ENCODE measurements at regions not wholly inside any gene's neighbourhood (a gene's known extent, or its start where the extent isn't known, plus 50 kb on each side); places are given as distances from the start of the nearest gene placed in this dataset.

DNA sequence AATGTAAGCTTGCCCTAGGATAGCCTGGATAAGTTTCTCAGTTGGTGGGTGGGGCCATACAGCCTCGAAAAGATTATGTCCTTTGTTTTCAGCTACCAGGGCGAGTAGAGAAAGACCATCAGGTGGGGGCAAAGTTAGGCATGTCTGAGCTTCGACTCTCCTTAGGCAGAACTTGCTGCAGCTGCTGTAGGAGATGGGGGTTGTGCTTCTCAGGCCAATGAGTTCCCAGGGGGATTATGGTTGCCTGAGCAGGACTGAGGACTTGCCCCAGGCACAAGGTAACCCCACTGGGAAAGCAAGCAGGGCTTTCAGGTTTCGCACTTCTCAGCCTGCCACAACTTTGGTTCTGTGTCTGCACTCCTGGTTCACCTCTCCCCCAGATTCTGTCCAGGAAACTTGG is 173.4 kb upstream of the SESN3 start:
- H3K79me2 ChIP-seq (ENCODE audit: control insufficient read depth, insufficient read depth, low read length, poor library complexity): no peaks in the 10 kb centered on the region
- WGBS (ENCODE audit: extremely low coverage, insufficient coverage, insufficient read length): no CpG with 5 or more reads among the region's 4 CpGs
- H3K27ac ChIP-seq (ENCODE audit: low read depth, low read length): no peak overlapping the region

DNA sequence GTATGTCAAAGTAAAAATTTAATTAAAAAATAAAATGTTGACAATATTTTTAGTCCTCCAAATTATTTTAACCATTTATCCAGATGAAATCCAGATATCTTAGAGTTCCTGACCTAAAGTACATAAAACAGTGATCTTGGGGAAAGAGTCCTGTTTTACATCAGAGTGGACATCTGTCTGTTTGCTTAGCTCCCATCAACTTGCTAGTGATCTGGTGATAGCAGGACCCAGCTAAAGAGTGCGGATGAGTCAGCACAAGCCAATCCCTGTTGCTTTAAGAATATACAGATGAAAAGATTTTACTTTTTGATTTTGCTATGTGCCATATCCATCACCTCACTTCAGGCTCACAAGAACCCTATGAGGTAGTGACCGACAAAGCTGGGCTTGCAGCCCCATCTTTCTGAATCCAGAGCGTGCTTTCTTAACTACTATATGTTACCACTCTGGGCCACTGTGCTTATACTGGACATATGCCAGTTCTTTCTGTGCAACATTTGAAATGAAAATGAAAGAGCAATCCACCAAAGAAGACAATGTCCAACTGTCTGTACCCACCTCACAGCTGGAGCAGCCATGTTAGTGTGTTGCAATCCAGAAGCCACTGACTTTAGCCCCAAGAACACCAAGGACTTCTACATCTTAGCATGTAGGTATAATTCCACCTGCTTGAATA is 167.6 kb upstream of the SESN3 start:
- Histone ChIP-seq H4K8ac (ENCODE audit: low read depth, low read length) (no peak overlapping the region), H2AK5ac (ENCODE audit: low read length) (no peak overlapping the region), H2BK12ac (ENCODE audit: low read length) (peak overlapping the region; percentile 73), H2AFZ (ENCODE audit: insufficient read depth, low read length, poor library complexity) (no peak overlapping the region), H3K4me2 (ENCODE audit: low read length) (peak overlapping the region; percentile 4), H3K4me1 (ENCODE audit: control insufficient read depth in 1 of 2, insufficient read depth in 2 of 2, low read length in 2 of 2) (peaks cover 4% of the 10 kb centered on the region in 2 experiments), H2BK5ac (ENCODE audit: low read depth, low read length, poor library complexity) (peak overlapping the region; percentile 80), H4K12ac (ENCODE audit: low read depth, low read length) (no peak overlapping the region), H3K27ac (ENCODE audit: low read depth, low read length) (peak overlapping the region; percentile 67), H3K9ac (ENCODE audit: low read length) (no peak overlapping the region), H4K91ac (ENCODE audit: low read depth, low read length) (peak overlapping the region; percentile 26), H3K14ac (ENCODE audit: low read length) (peak overlapping the region; percentile 8), H3K4ac (ENCODE audit: low read depth, low read length) (no peak overlapping the region), H3K27me3 (ENCODE audit: insufficient read depth, low read length) (no peaks in the 10 kb centered on the region), H3K9me3 (ENCODE audit: insufficient read depth, low read depth, low read length) (no peaks in the 10 kb centered on the region), H3K18ac (ENCODE audit: low read length) (peak overlapping the region; percentile 76), H3K4me3 (ENCODE audit: low read depth, low read length) (no peak overlapping the region), H3K79me1 (ENCODE audit: low read length) (peaks cover 2% of the 10 kb centered on the region), H2BK120ac (ENCODE audit: insufficient read depth, low read length, poor library complexity) (peak overlapping the region; percentile 69), H3K36me3 (ENCODE audit: control insufficient read depth in 1 of 2, insufficient read depth in 2 of 2, low read length in 2 of 2) (no peaks in the 10 kb centered on the region), H3K23ac (ENCODE audit: low read length) (no peak overlapping the region), H3K79me2 (ENCODE audit: control insufficient read depth, insufficient read depth, low read length, poor library complexity) (no peaks in the 10 kb centered on the region)
- DNase-seq: no peak
- no CpG with 5 or more reads among the region's 3 CpGs for WGBS (ENCODE audit: extremely low coverage, insufficient coverage, insufficient read length)

More for the DNA sequence above, 173.4 kb upstream of the SESN3 start:
- peak overlapping the region; percentile 65 for H3K14ac ChIP-seq (ENCODE audit: low read length)
- H2BK5ac ChIP-seq (ENCODE audit: low read depth, low read length, poor library complexity): no peak overlapping the region
- peak overlapping the region; percentile 46 for H2BK120ac ChIP-seq (ENCODE audit: insufficient read depth, low read length, poor library complexity)
- peak overlapping the region; percentile 40 for H3K23ac ChIP-seq (ENCODE audit: low read length)
- H3K4me1 ChIP-seq (ENCODE audit: control insufficient read depth in 1 of 2, insufficient read depth in 2 of 2, low read length in 2 of 2): peaks cover 8 to 10% of the 10 kb centered on the region in 2 experiments
- no peak for DNase-seq
- H3K79me1 ChIP-seq (ENCODE audit: low read length): peaks cover 8% of the 10 kb centered on the region
- H3K4ac ChIP-seq (ENCODE audit: low read depth, low read length): no peak overlapping the region
- no peak overlapping the region for H3K4me2 ChIP-seq (ENCODE audit: low read length)
- H3K4me3 ChIP-seq (ENCODE audit: low read depth, low read length): no peak overlapping the region
- no peak overlapping the region for H2AK5ac ChIP-seq (ENCODE audit: low read length)
- no peaks in the 10 kb centered on the region for H3K9me3 ChIP-seq (ENCODE audit: insufficient read depth, low read depth, low read length)
- H2AFZ ChIP-seq (ENCODE audit: insufficient read depth, low read length, poor library complexity): no peak overlapping the region
- no peak overlapping the region for H4K91ac ChIP-seq (ENCODE audit: low read depth, low read length)
- no peaks in the 10 kb centered on the region for H3K36me3 ChIP-seq (ENCODE audit: control insufficient read depth in 1 of 2, insufficient read depth in 2 of 2, low read length in 2 of 2)
- H2BK12ac ChIP-seq (ENCODE audit: low read length): peak overlapping the region; percentile 43
- no peak overlapping the region for H4K8ac ChIP-seq (ENCODE audit: low read depth, low read length)
- H3K9ac ChIP-seq (ENCODE audit: low read length): no peak overlapping the region
- H3K18ac ChIP-seq (ENCODE audit: low read length): no peak overlapping the region
- no peak overlapping the region for H4K12ac ChIP-seq (ENCODE audit: low read depth, low read length)
- no peaks in the 10 kb centered on the region for H3K27me3 ChIP-seq (ENCODE audit: insufficient read depth, low read length)

DNA sequence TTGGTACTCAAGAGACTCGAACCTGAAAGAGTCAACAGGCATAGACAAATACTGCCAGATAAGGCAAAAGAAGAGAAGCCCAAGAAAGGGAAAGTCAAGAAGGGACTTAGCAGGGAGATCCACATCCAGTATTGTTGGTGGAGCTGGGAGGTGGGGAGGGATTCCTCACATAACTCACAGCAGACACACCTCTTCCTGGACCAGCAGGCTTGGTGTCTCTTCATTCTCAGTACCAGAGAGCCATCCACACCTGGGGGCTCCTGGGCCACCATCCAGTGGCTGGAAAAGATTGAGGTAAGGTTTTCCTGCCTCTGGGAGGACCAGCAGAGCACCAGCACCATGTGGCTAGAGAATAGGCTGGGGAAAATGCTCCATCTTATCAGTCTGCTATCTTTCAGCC is 161.6 kb upstream of the SESN3 start:
- H4K8ac ChIP-seq (ENCODE audit: low read depth, low read length): no peak overlapping the region
- no peaks in the 10 kb centered on the region for H3K9me3 ChIP-seq (ENCODE audit: insufficient read depth, low read depth, low read length)
- H3K18ac ChIP-seq (ENCODE audit: low read length): no peak overlapping the region
- H3K23ac ChIP-seq (ENCODE audit: low read length): no peak overlapping the region
- no peaks in the 10 kb centered on the region for H3K79me1 ChIP-seq (ENCODE audit: low read length)
- H2BK5ac ChIP-seq (ENCODE audit: low read depth, low read length, poor library complexity): no peak overlapping the region
- H3K36me3 ChIP-seq (ENCODE audit: control insufficient read depth in 1 of 2, insufficient read depth in 2 of 2, low read length in 2 of 2): no peaks in the 10 kb centered on the region
- peaks cover 4 to 6% of the 10 kb centered on the region in 2 experiments for H3K4me1 ChIP-seq (ENCODE audit: control insufficient read depth in 1 of 2, insufficient read depth in 2 of 2, low read length in 2 of 2)
- no peak overlapping the region for H2AK5ac ChIP-seq (ENCODE audit: low read length)
- H3K27me3 ChIP-seq (ENCODE audit: insufficient read depth, low read length): no peaks in the 10 kb centered on the region
- H4K91ac ChIP-seq (ENCODE audit: low read depth, low read length): no peak overlapping the region
- no peak overlapping the region for H3K9ac ChIP-seq (ENCODE audit: low read length)
- H3K4me3 ChIP-seq (ENCODE audit: low read depth, low read length): no peak overlapping the region
- no peak overlapping the region for H3K27ac ChIP-seq (ENCODE audit: low read depth, low read length)
- no peak overlapping the region for H2BK120ac ChIP-seq (ENCODE audit: insufficient read depth, low read length, poor library complexity)
- no peak overlapping the region for H4K12ac ChIP-seq (ENCODE audit: low read depth, low read length)
- no peak overlapping the region for H3K14ac ChIP-seq (ENCODE audit: low read length)
- H3K4me2 ChIP-seq (ENCODE audit: low read length): no peak overlapping the region
- H2AFZ ChIP-seq (ENCODE audit: insufficient read depth, low read length, poor library complexity): no peak overlapping the region
- H3K4ac ChIP-seq (ENCODE audit: low read depth, low read length): no peak overlapping the region
- no peak for DNase-seq
- no CpG with 5 or more reads among the region's 1 CpG for WGBS (ENCODE audit: extremely low coverage, insufficient coverage, insufficient read length)
- peak overlapping the region; percentile 22 for H2BK12ac ChIP-seq (ENCODE audit: low read length)
- no peaks in the 10 kb centered on the region for H3K79me2 ChIP-seq (ENCODE audit: control insufficient read depth, insufficient read depth, low read length, poor library complexity)

DNA sequence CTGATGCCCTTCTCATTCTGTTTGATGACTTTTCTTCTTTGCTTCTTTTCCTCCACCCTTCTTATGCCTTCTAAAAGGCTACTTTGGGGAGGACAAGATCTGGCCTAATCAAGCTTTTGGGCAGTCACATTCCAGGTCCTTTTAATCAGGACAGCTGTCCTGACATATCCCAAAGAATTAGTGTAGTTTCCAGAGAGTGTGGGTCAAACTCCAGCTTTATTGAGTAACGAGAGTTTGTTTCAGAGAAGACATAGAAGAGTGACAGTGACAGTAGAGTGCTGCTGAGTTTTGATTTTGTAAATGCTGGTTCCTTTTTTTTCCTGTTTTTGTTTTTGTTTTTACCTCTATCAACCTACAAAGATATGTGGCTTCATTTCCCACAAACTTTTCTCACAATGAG is 158.4 kb upstream of the SESN3 start:
- no peak overlapping the region for H3K4me3 ChIP-seq (ENCODE audit: low read depth, low read length)
- H4K12ac ChIP-seq (ENCODE audit: low read depth, low read length): no peak overlapping the region
- H4K8ac ChIP-seq (ENCODE audit: low read depth, low read length): no peak overlapping the region
- no peak for DNase-seq
- H2BK12ac ChIP-seq (ENCODE audit: low read length): no peak overlapping the region
- H2AFZ ChIP-seq (ENCODE audit: insufficient read depth, low read length, poor library complexity): no peak overlapping the region
- no peaks in the 10 kb centered on the region for H3K9me3 ChIP-seq (ENCODE audit: insufficient read depth, low read depth, low read length)
- no peaks in the 10 kb centered on the region for H3K79me2 ChIP-seq (ENCODE audit: control insufficient read depth, insufficient read depth, low read length, poor library complexity)
- H3K4me1 ChIP-seq (ENCODE audit: control insufficient read depth in 1 of 2, insufficient read depth in 2 of 2, low read length in 2 of 2): peaks cover 4 to 6% of the 10 kb centered on the region in 2 experiments
- no peak overlapping the region for H3K23ac ChIP-seq (ENCODE audit: low read length)
- no peak overlapping the region for H2BK120ac ChIP-seq (ENCODE audit: insufficient read depth, low read length, poor library complexity)
- no peak overlapping the region for H3K9ac ChIP-seq (ENCODE audit: low read length)
- no peaks in the 10 kb centered on the region for H3K27me3 ChIP-seq (ENCODE audit: insufficient read depth, low read length)
- H4K91ac ChIP-seq (ENCODE audit: low read depth, low read length): no peak overlapping the region
- no peaks in the 10 kb centered on the region for H3K79me1 ChIP-seq (ENCODE audit: low read length)
- no peak overlapping the region for H2AK5ac ChIP-seq (ENCODE audit: low read length)
- H2BK5ac ChIP-seq (ENCODE audit: low read depth, low read length, poor library complexity): no peak overlapping the region
- H3K36me3 ChIP-seq (ENCODE audit: control insufficient read depth in 1 of 2, insufficient read depth in 2 of 2, low read length in 2 of 2): no peaks in the 10 kb centered on the region
- no peak overlapping the region for H3K4ac ChIP-seq (ENCODE audit: low read depth, low read length)
- no CpG with 5 or more reads among the region's 1 CpG for WGBS (ENCODE audit: extremely low coverage, insufficient coverage, insufficient read length)
- H3K18ac ChIP-seq (ENCODE audit: low read length): no peak overlapping the region
- no peak overlapping the region for H3K4me2 ChIP-seq (ENCODE audit: low read length)
- no peak overlapping the region for H3K27ac ChIP-seq (ENCODE audit: low read depth, low read length)
- H3K14ac ChIP-seq (ENCODE audit: low read length): no peak overlapping the region
